GM19468 (cell line): ENCODE measurements at regions not wholly inside any gene's neighbourhood (a gene's known extent, or its start where the extent isn't known, plus 50 kb on each side); places are given as distances from the start of the nearest gene placed in this dataset.
"Not testable (repeated sequence)": the region's sequence is repeated elsewhere in the genome, so short reads cannot be mapped to it uniquely, and the experiment has no call there.

ENCODE experiments used
- ATAC-seq: cut with Tn5 transposase; IDR thresholded peaks from one replicate; pipeline ENCODE4 v1.9.1; 2021; ENCODE audit warnings: mild to moderate bottlenecking, moderate library complexity, moderate number of reproducible peaks; ENCODE audit not compliant: unreplicated experiment; ENCODE audit errors: extremely low read depth

DNA sequence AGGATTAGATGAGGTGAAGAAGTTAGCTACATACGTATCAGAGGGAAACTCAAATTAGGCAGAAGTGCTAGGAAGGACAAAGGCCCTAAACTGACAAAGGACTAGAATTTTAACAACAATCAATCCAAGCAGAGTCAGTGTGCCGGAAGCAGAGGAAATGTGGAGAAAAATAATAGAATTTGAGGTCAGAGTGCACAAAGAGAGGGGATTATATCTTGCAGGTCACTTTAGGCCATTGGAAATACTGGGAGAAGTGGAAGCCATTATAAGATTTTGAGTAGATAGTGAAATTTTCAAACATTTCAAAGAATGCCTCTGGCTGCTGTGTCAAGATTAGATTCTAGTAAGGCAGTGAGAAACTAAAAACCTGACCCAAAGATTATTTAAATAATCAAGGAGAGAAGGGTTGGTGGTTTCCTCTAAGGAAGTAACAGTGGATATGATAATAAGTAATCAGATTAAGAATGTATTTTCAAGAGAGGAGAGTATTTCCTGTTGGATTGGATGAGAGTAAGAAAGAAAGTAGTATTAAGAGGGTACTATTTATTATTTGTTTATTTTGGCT, 889.2 kb upstream of the NCAM2 start:
- no peak for ATAC-seq

DNA sequence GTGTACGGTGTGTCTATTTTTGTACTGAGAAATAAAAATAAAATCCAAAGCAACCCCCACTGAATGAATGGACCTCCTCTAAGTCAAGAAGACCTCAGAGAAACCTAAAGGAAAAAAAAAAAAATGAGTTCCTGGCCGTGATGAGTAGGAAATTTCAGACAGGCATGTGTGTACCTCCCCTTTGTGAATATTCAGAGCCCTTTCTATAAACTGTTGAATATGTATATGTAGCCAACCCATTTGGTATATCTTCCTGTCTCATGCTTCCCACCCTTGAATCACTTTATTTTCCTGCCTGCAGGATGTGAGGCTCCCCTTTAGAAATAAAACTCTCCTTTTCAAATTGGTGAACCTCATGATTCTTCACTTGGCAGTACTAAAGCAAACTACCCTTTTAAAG, 887.8 kb upstream of the NCAM2 start:
- ATAC-seq = no peak

DNA sequence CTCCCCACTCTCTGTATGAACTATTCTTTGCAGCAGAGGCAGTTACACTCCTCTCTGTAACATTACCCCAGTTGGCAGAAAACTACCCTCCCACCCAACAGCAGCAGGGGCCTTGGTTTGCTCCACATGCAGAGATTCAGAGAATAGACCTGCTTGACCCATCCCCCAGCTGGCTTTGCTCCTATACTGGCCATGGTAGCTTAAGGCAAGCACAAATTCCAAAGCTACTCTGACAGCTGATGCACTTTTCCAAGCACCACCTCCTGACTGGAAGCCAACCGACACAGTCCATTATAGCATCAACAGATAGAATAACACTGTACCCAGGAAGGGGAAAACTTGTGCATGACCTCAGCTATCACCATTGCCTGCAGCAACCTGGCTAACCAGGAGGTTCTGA, 846.5 kb upstream of the NCAM2 start:
- no peak for ATAC-seq

DNA sequence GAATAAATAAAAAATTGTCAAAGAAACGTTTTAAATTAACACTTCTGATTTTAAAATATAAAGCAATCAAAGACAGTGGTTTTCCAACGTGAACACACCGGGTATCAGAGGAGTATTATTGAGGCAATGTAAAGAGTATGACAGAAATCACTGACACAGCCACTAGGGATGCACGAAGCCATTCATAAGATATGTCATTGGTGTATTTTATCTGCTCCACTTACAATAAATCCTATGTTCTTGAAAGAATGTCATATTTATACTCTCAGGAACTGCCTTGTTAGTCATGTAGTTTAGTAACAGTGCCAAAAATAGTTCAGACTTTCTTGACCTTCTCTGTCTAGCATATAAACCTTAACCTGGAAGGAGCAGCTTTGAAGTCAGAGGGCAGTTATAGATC, 835.0 kb upstream of the NCAM2 start:
- no peak for ATAC-seq

DNA sequence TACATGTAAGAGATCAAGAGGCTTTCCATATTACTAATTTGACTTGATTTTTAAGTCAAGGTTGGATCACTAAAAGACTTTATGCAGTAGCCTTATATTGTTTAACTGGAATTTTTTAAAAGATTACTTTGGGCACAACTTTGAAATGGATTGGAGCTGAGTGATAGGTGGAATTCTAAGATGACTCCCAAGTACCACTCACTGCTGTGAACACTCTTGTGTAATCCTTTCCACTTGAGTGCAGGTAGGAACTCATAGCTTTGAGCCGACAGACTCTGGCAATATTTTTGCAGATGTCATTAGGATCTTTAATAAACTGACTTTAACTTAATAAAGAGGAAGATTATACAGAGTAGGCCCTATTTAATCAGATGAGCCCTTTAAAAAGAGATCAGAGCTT, 831.1 kb upstream of the NCAM2 start:
- no peak for ATAC-seq

DNA sequence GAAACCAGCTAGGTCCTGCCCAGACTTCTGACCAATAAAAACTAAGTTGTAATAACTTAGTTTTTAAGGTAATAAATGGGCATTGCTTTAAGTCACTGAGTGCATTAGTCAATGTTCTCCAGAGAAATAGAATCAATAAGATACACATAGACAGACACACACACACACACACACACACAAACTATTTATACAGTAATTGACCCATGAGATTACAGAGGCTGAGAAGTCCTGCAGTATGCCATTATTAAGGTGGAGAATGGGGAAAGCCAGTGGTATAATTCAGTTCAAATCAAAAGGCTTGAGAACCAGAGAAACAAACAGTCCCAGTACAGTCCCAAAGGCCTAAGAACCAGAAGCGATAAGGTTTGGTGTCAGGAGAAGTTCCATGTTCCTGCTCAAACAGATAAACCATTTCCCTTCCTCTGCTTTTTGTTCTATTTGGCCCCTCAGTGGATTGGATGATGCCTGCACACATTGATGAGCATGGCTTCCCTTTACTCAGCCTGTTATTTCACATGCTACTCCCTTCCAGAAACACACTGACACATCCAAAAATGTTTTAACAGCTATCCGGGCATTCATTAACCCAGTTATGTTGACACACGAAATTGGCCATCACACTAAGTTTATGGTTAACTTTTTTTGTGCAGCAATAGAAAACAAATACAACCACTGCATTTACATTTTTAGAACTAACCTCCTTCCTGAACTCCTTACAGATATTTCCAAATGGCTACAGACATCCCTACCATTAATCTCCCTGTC, 828.2 kb upstream of the NCAM2 start:
- no peak for ATAC-seq

DNA sequence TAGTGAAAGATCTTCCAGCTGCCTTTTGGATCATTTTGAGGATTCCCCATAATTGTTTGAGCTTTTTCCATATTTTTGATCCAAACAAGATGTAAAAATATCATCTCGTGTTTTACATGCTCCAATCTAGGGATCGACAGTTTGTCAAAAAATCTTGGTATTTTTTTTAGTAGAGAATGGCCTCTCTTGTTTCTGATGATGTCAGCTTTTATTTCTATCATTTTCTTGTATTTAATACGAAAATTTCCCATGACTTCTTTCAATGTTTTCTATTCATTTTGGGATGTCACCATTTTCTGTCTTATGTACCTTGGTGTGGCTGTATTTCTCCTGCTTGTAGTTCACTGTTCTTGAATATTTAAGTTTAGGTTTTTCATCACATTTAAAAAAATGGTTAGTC, 812.0 kb upstream of the NCAM2 start:
- ATAC-seq = no peak

DNA sequence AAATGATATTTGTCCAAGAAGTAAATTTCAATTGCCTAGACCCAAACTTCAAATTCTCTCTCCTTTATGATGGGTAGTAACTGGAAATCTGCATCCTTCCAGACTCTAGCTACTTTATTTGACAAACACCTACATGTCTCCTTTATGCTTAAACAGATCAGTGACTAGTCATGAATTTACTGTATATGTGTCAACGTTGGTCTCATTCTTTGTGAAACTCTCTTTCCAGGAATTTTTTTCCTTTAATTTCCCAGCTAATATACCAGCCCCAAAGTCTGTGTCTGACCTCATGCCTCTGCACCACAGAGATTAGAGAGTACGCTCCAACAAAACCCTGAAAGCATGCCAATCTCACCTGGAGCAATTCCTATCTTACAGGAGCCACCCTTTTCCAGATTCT, 811.2 kb upstream of the NCAM2 start:
- ATAC-seq = no peak

DNA sequence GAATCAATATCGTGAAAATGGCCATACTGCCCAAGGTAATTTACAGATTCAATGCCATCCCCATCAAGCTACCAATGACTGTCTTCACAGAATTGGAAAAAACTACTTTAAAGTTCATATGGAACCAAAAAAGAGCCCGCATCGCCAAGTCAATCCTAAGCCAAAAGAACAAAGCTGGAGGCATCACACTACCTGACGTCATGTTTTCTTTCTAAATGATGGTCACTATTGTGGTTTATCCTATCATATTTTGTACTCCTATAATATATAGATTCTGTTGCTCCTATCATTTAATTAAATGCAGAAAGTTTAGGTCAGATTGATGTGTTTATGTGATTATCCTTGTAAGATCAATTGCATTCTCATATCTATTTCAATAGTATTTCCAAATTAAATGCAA, 796.9 kb upstream of the NCAM2 start:
- not testable (repeated sequence) for ATAC-seq

DNA sequence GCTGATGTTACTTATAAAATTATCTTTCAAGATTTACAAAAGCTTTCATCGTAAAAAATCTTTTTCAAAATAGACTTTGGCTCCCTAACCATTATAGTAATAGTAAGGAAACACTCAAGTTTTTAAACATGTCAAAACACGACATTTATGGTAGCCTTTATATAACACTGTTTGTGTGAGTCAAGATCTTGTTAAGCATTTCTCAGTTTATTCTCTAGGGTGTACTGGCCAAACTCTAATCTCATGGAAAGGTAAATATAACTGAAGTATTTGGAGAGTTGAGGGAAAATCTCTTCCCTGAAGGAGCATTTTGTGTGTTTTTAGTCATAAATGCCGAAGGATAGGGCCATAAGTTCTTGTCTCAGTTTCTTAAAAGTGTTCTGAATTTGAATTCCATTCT, 790.9 kb upstream of the NCAM2 start:
- ATAC-seq = no peak

DNA sequence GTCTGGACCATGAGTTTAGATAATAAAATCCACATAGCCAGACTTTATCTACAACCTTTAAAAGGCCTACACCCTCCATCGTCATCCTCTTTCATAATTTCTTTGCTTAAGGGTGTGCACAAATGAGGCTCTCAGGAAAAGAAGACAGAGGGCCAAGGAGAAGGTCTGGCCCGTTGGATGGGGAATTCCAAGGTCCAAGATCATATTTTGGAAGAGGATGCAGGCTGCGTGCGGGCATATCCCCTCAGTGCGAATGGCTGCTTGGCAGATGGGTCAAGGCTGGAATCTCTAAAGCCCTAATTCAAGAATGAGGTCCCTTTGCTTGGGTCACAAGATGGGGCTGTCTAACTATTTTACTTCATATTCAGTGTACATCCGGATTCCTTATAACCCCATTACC, 782.2 kb upstream of the NCAM2 start:
- no peak for ATAC-seq

DNA sequence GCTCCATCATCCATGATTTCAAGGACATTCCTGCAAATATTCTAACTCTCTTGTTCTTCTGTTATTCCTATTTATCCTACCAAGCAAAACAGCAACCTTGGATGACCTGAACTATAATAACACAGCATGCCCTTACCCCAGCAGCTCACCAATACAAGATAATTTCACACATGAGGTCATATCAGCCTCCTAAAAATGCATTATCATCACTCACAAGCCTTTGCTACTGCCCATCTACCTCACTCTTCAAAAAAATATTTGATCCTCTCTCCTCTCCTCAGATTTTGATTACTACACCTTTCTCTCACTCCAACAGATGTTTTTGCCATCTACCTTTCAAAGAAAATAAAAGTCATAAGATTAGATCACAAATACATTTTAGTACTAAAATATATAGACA, 777.6 kb upstream of the NCAM2 start:
- no peak for ATAC-seq

DNA sequence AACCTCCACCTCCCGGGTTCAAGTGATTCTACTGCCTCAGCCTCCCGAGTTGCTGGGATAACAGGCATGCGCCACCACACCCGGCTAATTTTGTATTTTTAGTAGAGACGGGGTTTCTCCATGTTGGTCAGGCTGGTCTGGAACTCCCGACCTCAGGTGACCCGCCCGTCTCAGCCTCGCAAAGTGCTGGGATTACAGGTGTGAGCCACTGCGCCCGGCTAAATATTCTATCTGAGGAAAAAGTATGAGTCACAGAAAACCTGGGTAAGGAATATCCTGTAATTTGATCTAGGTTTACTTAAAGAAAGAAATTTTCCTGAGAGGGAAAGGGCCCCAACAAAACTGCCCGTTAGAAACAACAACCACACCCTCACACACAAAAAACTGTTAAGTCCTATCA, 776.2 kb upstream of the NCAM2 start:
- not testable (repeated sequence) for ATAC-seq

DNA sequence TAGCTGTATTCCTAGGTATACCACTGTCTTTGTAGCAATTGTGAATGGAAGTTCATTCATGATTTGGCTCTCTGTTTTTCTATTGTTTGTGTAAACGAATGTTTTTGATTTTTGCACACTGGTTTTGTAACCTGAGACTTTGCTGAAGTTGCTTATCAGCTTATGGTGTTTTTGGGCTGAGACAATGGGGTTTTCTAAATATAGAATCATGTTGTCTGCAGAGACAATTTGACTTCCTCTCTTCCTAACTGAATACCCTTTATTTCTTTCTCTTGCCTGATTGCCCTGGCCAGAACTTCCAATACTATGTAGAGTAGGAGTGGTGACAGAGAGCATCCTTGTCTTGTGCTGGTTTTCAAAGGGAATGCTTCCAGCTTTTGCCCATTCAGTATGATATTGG, 761.6 kb upstream of the NCAM2 start:
- not testable (repeated sequence) for ATAC-seq

DNA sequence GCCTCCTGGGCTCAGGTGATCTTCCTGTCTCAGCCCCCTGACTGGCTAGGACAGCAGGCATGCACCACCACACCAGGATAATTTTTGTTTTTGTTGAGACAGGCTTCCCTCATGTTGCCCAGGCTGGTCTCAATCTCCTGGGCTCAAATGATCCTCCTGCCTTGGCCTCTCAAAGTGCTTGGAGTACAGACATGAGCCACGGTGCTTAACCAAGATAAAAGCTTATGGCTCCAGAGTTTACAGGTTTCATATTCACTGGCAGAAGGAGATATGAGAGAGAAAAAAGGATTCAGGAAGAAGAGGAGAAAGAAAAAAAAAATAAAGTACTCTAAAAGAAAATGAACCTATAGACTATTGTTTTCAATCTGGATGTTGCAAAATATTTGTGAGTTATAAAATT, 748.8 kb upstream of the NCAM2 start:
- ATAC-seq = no peak

DNA sequence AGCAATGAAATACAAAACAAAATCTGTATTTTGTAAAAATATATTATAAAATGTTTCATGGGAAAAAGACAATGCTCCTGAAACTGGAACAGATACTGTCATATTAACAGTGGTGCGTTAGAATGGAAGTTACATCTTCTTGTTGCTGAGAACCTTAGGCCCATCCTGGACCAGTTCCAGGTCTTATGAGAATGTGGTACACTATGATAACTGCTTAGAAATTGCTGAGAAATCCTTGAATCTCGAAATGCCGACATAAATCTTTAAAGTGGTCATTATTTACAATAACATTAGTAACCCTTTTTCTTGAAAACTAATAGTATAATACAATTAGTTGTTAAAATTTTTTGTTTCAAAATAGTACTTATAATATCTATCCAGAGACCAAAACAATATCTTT, 747.9 kb upstream of the NCAM2 start:
- no peak for ATAC-seq

DNA sequence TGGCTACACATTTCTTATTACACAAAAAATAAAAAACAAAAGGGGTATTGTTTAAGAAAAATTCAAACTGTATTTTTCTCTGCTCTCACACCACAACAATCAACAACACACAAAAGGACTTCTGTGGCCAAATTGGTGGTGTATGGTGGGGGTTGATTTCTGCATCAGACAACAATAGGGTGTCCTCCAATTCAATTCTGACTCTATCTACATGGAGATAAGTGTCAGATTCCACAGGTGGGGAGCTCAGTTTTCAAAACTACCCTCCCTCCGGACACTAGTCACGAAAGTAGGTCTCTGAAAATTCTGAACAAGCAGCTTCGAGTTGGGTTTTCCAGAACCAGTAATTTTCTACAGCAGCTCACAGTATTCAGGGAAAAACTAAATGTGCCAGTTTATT, 744.9 kb upstream of the NCAM2 start:
- ATAC-seq = no peak

DNA sequence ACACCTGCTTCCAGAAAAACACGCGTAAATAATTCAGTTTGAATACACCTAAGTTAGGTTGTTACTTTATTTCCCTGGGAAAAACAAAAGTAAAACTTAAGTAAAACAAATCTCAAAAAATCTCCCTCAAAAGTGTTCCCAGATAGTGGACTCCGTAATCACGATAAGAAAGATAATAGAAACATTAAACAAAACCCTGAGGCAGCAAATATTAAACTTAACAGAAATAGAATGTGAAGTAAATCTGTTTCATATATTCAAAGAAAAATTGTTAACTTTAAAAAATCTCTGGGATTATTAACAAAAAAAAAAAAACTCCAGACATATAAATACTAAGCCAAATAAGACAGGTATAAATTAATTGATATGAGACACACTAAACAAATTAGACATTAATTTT, 743.2 kb upstream of the NCAM2 start:
- no peak for ATAC-seq

DNA sequence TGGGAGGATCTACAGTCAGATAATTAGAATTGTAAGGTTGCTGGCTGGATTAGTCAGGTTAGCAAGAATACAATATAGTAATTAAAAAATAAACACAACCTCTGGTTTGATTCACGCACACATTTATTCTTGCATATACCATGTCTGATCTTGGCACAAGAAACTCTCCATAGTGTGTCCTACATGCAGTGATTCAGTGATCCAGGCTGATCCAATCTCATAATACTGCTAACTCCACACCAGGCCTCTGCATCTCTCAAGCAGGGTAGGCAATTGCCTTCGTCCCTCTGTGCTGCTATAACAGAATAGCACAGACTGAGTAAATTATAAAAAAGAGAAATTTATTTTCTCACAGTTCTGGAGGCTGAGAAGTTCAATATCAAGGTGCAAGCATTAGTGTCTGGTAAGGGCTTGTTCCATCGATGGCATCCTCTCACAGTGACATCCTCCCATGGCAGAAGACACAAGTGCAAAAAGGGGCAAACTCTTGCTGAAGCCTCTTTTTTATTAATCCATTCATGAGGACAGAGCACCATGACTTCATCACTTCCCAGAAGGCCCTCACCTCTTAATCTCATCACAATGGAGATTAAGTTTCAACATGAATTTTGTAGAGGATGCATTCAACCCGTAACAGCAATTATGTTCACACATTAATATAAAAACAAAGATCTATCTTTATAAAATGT, 741.0 kb upstream of the NCAM2 start:
- no peak for ATAC-seq

DNA sequence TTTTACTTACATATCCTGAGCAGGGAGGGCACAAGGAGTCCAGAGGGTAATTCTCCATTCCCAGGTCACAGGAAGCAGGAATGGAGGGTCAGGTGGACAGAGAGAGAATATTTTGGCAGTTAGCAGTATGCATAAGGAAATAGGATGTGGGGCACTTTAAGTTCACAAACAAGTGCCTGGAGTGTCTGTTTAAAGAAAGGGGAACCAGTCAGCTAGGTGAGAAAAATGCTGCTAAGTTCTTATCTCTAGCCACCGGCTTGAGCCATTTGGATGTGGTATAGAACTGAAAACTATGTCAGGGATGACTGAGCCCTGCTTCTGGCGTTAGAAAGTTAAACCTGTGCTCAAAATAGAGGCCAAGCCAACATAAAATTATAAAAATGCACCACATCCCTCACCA, 739.7 kb upstream of the NCAM2 start:
- no peak for ATAC-seq

DNA sequence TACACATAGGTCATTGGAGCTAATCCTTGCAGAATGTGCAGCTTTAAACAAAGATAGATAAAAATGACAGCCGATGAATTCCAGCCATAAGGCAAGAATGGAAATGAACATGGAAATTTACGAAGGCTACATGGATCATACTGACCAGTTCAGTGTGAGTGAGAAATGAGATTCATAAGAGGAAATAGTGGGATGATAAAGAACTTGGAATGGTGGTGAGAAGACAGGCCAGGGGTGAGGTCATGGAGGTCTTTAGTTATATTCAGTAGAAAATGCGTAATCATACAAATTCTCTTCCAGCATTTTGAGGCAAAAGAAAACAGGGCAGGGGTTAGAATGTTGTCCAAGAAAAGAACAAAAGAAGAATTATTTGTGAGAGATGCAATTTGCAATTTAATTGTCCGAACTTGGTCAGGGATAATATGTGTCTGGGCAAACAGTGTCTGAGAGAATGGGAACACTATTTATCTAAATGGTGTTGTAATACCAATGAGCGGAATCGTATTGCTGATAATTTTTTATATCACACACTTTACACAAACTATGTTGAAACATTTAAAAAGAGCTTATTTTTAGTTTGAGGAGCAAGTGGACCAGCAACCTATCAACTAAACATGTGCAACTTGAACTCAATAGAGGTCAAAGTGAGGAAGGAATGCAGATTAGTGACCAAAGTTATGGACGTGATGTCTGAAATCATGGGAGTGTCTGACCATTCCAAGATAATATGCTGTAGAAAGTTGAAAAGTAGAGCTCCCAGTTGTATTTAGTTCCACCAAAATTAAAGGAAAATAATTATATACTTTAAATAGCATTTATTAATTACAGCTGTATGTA, 739.0 kb upstream of the NCAM2 start:
- ATAC-seq = no peak
